HG02763 (cell line): ENCODE measurements at regions not wholly inside any gene's neighbourhood (a gene's known extent, or its start where the extent isn't known, plus 50 kb on each side); places are given as distances from the start of the nearest gene placed in this dataset.

ENCODE experiments used
- ATAC-seq: cut with Tn5 transposase; IDR thresholded peaks from one replicate; pipeline ENCODE4 v1.9.1; 2021; ENCODE audit warnings: mild to moderate bottlenecking, moderate library complexity; ENCODE audit not compliant: unreplicated experiment

DNA sequence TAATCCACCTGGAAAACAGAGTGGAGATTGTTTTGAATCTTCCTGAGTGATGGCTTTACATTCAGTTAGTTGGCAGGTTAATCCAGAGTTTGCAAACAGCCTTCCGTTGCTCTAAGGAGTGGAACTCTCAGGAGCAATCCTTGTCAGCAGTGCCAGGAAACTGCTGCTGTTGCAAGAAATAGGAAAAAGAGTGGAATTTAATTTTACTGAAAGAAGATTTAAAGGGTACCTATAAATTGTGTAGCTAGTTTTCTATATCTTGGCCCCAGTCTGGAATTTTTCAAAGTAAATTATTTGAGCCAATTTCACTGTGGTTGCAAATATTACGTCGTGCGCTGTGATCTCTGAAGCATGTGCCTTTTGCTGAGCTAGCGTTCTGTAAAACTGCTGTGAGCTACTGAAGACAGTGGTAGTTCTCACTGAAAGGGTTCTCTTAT lies 55.5 kb upstream of the SLC5A12 start:
- ATAC-seq = no peak

GRCh38 chr11:26778000-26778757 lies 56.3 kb upstream of the SLC5A12 start:
- ATAC-seq = no peak

DNA sequence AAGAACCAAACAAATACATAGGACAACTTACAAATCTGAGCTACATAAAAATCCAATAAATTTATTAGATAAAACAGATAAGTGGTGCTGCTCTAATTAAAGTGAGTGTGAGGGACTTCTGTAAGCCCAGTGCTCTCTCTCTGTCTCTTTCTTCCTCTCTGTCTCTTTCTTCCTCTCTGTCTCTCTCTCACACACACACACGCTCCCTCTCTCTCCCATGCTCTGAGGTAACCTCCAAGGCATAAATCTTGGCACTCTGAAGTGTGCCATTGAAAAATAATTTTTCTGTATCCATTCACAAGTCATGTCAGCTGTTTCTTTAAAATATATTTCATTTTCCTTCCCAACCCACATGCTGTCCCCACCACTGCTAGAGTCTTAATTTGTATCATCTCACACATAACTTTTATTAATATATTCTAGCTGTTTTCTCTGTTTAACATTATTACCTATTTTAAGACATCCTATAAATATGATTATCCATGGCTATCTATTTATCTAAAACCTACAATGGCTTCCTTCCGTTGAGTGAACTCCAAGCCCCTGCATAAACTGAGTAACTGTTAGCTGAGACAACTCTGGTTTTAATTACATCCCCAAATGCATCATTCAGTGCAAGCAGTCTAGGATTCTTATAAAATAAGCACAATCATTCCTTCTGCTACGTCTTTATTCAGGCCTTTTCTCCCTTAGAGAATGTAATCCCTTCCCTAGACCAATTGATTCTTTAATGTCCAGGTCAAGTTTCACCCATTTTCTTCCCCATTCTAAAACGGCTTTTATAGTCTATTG lies 57.4 kb upstream of the SLC5A12 start:
- no peak for ATAC-seq

GRCh38 chr11:26780376-26781085 lies 58.7 kb upstream of the SLC5A12 start:
- ATAC-seq = no peak

DNA sequence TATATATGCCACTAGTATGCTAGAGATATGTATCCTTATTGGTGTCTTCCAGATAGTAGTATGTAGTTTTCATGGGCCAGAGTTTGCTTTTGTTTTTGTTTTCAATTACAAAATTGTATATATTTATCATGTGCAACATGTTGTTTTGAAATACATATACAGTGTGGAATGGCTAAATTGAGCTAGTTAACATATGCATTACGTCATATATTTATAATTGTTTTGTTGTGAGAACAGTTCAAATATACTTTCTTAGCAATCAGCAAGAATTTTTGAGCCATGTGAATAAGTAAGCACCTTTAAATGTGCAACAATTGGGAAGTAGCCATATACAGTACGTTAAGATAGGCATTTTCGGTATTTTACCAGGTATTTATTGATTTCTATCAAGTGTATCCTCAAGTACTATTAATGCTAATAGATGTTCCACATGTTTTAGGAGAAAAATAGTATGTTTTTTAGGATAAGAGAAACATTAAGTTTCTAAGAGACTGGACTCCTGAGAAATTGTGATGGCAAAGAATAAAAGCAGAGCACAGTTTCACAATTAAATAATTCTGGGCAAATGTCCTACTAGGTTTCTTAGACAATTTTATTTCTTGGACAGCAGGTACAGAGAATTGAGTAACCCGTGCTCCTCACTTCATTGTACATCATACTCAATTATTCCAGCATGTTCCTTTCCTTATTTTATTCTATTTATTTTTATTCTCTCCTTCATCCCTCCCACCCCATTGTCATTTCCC lies 60.5 kb upstream of the SLC5A12 start:
- no peak for ATAC-seq

GRCh38 chr11:26783997-26784396 lies 62.1 kb upstream of the SLC5A12 start:
- ATAC-seq = no peak

DNA sequence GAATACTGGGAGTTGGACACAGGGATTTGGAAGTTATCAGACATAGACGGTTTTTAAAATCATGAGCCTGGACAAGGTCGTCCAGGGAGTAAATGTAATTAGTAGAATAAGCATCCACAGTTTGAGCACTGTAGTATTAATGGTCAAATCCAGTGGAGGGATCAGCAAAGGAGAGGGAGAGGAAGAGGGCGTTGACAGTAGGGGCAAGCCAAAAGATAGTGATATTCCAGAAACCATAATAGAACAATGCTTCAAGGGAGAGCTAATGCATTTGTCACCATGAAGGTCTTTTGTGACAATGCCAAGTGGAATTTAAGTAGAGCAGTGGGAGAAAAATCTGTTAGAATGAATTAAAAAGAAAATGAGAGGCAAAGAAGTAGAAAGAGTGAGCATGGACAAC lies 68.9 kb upstream of the SLC5A12 start:
- no peak for ATAC-seq

DNA sequence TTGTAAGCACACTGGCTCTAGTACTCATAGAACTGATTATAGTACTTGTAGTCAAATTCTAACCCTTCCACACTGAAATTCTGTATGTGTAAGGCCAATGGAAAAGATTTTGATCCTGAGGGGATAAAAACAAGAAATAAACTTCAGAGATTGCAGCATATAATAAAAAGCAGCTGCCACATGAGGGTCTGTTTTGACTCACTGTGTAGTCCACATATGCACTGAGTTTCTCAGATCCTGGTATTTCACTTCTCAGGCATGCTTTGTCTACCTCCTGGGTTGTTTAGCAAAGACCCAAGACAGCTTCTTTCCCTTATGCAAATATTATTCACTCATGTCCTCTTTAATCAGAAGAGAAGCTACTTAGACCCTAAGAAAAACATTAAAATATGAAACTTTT lies 71.1 kb upstream of the SLC5A12 start:
- no peak for ATAC-seq

DNA sequence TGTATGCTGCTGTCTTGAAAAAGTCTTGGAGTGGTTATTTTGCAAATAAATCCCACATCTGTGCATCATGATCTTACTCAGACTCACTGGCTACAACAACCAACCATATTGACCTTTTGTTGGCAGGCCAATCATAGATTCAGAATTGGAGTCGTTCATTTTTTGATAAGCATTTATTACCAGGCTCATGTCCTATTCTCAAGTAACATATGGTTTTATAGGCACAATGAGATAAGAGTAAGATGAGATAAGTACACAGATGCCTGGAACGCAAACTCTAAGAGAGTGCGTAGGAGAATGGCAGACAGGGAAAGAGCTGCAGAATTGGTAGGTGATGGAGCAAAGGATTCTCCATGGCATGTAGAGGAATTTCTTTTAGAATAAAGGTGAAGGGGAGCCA lies 71.6 kb upstream of the SLC5A12 start:
- no peak for ATAC-seq

- ATAC-seq = no peak
Measured at GRCh38 chr11:26801601-26802000, 79.7 kb upstream of the SLC5A12 start.

DNA sequence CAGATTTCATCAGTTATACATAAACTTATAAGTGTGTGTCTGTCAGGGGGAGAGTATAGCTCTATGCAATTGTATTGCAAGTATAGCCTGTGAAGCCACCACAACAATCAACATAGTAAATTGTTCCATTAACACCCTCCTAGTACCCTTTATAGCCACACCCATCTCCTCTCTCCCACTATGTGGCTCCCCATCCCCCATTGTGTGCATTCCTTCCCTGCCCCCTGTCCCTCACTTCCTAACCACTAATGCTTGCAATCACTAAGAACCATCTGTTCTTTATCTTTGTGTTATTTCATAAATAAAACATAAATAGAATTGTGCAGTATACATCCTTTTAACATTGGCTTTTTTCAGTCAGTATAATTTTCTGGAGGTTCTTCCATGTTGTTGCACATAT lies 83.1 kb upstream of the SLC5A12 start:
- ATAC-seq = no peak

DNA sequence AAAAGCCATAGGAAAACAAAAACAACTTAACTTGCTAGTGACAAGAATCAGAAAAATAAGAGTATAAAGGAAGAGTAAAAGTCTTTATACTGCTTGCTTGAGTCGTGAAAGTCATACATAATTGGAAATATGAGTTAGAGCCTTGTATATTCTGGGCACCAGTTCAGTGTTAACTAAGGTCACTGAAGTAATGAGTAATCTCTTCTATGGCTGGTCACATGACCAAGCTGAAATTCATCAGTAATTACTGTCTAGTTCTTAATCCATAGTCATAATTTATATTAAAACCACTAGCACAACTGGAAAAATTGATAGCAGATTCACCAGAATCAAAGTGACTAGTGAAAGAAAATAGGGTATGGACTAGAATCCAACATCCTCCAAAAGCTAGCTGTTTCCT lies 84.4 kb upstream of the SLC5A12 start:
- ATAC-seq = no peak

DNA sequence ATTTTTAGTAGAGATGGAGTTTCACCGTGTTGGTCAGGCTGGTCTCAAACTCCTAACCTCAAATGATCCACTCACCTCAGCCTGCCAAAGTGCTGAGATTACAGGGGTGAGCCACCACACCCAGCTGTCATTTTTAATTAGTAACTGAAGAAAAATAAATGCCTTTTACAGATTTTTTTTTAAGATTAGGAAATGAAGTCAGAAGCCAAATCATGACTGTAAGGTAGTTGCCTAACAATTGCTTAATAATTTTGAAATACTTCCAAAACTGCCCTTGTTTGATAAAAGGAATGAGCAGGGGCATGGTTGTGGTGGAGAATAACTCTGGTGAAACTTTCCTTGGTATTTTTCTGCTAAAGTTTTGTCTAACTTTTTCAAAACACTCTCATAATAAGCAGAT lies 98.9 kb upstream of the SLC5A12 start:
- ATAC-seq = no peak

DNA sequence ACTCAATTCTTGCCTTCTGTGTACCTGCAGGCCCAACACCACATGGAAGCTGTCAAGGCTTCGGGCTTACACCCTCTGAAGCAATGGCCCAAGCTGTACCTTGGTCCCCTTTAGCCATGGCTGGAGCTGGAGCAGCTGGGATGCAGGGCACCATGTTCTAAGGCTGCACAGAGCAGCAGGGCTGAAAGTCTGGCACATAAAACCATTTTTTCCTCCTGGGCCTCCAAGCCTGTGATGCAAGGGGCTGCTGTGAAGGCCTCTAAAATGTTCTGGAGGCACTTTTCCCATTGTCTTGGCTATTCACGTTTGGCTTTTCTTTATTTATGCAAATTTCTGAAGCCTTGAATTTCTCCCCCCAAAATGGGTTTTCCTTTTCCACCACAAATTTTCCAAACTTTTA lies 102.1 kb upstream of the SLC5A12 start:
- no peak for ATAC-seq

DNA sequence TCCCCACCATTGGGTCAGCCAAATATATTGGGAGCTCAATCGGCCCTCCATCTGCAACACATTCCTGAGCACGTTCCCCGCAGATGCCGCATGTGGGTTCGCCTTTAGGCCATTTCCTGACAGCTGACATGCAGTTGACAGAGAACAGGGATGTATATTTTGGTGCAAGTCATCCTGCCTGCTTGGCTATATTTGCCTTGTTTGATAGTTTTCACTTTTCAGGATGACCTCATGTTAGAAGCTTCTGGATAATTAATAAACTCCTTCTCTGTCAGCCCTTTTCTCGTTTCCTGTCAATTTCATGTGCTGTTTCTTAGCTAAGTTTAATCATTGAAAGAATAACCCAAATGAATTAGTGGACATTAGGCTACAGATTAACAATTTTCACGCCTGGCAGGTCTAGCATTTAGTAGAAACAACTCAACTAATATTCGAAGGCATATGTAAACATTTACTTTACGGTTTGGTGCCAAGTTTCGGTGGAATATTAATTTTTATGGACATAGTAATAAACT lies 105.8 kb upstream of the SLC5A12 start:
- no peak for ATAC-seq

DNA sequence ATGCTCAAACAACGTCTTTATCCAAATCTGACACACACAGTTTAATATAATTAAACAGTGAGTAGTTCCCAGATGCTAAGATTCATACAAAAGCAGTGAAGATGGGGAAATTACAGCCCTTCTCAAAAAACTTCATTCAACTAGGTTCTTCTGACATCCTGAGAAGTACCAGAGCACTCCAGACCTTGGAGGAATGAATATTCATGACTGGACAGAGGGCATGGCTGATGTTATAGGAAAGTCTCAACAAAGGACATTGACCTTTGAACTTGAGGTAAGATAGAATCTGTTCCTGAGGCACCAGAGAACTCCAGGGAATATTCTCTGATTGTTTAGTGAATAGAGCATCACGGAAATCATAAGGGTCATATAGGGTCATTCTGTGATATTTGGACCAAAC lies 106.4 kb upstream of the SLC5A12 start:
- ATAC-seq = no peak

DNA sequence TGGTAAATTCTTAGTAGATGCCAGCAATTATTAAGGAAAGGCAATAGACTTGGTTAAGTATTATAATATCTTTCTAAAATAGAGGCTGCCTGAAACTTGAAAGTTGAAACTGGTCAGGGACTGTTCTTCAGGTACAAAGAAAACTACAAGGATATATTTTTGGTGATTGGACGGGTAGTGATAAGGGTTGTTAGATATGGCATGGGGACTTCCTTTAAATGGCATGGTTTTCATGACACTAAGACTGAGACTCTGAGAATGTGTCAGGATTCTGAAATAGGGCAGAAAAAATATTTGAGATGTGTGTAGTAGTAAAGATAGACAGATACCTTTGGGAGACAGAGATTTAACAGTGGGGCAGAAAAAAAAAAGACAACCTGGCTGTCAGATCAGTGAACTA lies 108.4 kb upstream of the SLC5A12 start:
- ATAC-seq = no peak

GRCh38 chr11:26830757-26831156 lies 108.9 kb upstream of the SLC5A12 start:
- no peak for ATAC-seq

DNA sequence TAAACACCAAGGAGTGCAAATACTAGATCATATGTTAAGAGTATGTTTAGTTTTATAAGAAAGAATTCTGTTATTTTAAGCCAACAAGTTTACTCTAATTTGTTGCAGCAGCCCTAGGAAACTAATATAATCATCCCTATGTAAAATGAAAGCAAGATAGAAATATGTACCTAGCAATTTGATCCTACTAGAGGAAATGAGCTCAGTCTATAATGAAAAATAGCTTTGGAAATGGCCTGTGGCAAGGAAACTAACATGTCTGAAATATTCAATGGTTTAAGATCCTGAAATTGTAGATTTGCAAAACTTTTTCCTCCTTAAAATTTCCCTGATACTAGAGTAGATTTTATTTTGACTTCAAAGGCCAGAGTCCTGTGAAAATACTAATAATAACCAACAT lies 112.7 kb upstream of the SLC5A12 start:
- no peak for ATAC-seq

DNA sequence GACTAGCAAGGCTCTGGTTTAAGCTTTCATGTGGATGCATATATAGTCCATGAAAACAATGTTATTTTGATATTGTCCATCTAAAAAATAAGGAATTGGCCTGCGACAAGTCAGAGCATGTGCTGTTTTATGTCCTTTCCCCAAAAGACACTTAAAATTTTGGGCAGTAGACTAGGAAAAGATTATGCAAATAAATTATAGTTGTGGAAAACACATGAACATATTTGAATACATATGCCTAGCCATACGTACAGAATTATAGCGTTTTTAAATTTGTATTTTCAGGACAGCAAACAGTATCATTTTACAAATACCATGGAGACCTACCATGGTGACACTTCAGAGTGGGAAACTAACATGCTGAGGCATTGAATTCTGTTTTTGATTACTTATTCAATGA lies 113.8 kb upstream of the SLC5A12 start:
- ATAC-seq = no peak

DNA sequence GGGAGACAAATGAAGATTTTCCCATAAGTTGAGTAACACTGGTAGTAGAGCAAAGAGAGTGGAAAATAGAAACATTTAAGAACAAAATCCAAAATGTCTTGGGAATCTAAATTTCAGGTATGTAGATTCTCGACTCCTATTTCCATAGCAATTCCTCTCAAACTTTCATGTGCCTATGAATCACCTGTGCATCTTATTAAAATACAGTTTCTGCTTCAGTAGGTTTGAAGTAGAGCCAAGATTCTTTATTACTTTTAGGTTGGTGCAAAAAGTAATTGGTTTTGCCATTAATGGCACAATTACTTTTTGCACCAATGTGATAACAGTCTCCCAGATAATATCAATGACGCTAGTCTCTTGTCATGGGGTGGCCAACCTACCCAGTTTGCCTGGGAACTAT lies 115.3 kb upstream of the SLC5A12 start:
- ATAC-seq = no peak
